ENCODE measurements at regions not wholly inside any gene's neighbourhood (a gene's known extent, or its start where the extent isn't known, plus 50 kb on each side); places are given as distances from the start of the nearest gene placed in this dataset.
"Not testable (repeated sequence)": the region's sequence is repeated elsewhere in the genome, so short reads cannot be mapped to it uniquely, and the experiment has no call there.

- Mint-ChIP-seq H3K27ac (no peak overlapping the region), H3K4me3 (ENCODE audit: low read depth) (no peak overlapping the region), H3K9me3 (ENCODE audit: low read depth) (peaks cover 4% of the 10 kb centered on the region), H3K36me3 (ENCODE audit: insufficient read depth) (no peaks in the 10 kb centered on the region), H3K27me3 (peaks cover 16% of the 10 kb centered on the region), H3K4me1 (ENCODE audit: low read depth) (no peaks in the 10 kb centered on the region)
- no peak for DNase-seq (ENCODE audit: low spot score, unreplicated experiment)
- TF ChIP-seq CTCF (IDR thresholded peaks at IDR 0.05; ENCODE audit: unreplicated experiment): no peak
Measured at GRCh38 chr11:116342148-116342547, 430.6 kb downstream of the BUD13 start.

- Mint-ChIP-seq H3K36me3 (ENCODE audit: insufficient read depth) (no peaks in the 10 kb centered on the region), H3K27me3 (peaks cover 11% of the 10 kb centered on the region), H3K4me1 (ENCODE audit: low read depth) (no peaks in the 10 kb centered on the region), H3K27ac (no peak overlapping the region), H3K4me3 (ENCODE audit: low read depth) (no peak overlapping the region), H3K9me3 (ENCODE audit: low read depth) (peaks cover 6% of the 10 kb centered on the region)
- DNase-seq (ENCODE audit: low spot score, unreplicated experiment): no peak
- no peak for TF ChIP-seq CTCF (IDR thresholded peaks at IDR 0.05; ENCODE audit: unreplicated experiment)
Measured at GRCh38 chr11:116339306-116340098, 433.3 kb downstream of the BUD13 start.

DNA sequence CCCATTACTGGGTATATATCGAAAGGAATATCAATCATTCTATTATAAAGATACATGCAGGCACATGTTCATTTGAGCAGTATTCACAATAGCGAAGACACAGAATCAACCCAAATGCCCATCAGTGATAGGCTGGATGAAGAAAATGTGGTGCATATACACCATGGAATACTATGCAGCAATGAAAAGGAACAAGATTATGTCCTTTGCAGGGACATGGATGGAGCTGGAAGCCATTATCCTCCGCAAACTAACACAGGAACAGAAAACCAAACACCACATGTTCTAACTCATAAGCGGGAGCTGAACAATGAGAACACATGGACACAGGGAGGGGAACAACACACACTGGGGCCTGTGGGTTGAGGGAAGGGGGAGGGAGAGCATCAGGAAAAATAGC lies 434.3 kb downstream of the BUD13 start:
- H3K9me3 Mint-ChIP-seq (ENCODE audit: low read depth); H3K36me3 Mint-ChIP-seq (ENCODE audit: insufficient read depth); H3K4me1 Mint-ChIP-seq (ENCODE audit: low read depth); DNase-seq (ENCODE audit: low spot score, unreplicated experiment); H3K4me3 Mint-ChIP-seq (ENCODE audit: low read depth); H3K27ac Mint-ChIP-seq: not testable (repeated sequence)
- peaks cover 12% of the 10 kb centered on the region for H3K27me3 Mint-ChIP-seq

GRCh38 chr11:116336540-116336939 lies 436.2 kb downstream of the BUD13 start:
- no peak for DNase-seq (ENCODE audit: low spot score, unreplicated experiment)
- H3K9me3 Mint-ChIP-seq (ENCODE audit: low read depth): peaks cover 6% of the 10 kb centered on the region
- no peak for TF ChIP-seq CTCF (IDR thresholded peaks at IDR 0.05; ENCODE audit: unreplicated experiment)
- no peaks in the 10 kb centered on the region for H3K36me3 Mint-ChIP-seq (ENCODE audit: insufficient read depth)
- no peaks in the 10 kb centered on the region for H3K4me1 Mint-ChIP-seq (ENCODE audit: low read depth)
- H3K27me3 Mint-ChIP-seq: peaks cover 9% of the 10 kb centered on the region
- H3K4me3 Mint-ChIP-seq (ENCODE audit: low read depth): no peak overlapping the region
- no peak overlapping the region for H3K27ac Mint-ChIP-seq

GRCh38 chr11:116335891-116336290 lies 436.9 kb downstream of the BUD13 start:
- H3K4me1 Mint-ChIP-seq (ENCODE audit: low read depth): no peaks in the 10 kb centered on the region
- no peak overlapping the region for H3K4me3 Mint-ChIP-seq (ENCODE audit: low read depth)
- no peak for DNase-seq (ENCODE audit: low spot score, unreplicated experiment)
- TF ChIP-seq CTCF (IDR thresholded peaks at IDR 0.05; ENCODE audit: unreplicated experiment): no peak
- peaks cover 6% of the 10 kb centered on the region for H3K9me3 Mint-ChIP-seq (ENCODE audit: low read depth)
- H3K27ac Mint-ChIP-seq: no peak overlapping the region
- no peaks in the 10 kb centered on the region for H3K36me3 Mint-ChIP-seq (ENCODE audit: insufficient read depth)
- H3K27me3 Mint-ChIP-seq: peaks cover 9% of the 10 kb centered on the region

DNA sequence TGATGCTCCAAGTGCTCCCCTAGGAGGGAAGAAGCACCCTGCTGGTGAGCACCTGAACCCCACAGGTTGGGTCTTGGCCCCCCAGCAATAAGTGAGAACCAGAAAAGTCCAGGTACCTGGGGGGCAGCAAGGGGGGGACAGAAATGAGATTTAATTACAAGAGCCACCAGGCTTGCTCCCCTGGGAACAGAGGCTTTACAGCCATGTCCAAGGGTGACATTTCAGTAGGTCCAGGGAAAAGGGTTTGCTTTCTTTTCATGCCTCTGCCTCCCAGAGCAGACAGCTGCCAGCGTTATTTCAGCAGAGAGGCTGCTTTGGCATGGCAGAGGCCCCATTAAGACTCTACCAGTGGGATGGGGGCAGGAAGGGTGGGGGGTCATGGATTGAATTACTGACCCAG lies 437.7 kb downstream of the BUD13 start:
- no peaks in the 10 kb centered on the region for H3K36me3 Mint-ChIP-seq (ENCODE audit: insufficient read depth)
- DNase-seq (ENCODE audit: low spot score, unreplicated experiment): no peak
- H3K4me1 Mint-ChIP-seq (ENCODE audit: low read depth): no peaks in the 10 kb centered on the region
- H3K27me3 Mint-ChIP-seq: peaks cover 9% of the 10 kb centered on the region
- no peak overlapping the region for H3K4me3 Mint-ChIP-seq (ENCODE audit: low read depth)
- peaks cover 6% of the 10 kb centered on the region for H3K9me3 Mint-ChIP-seq (ENCODE audit: low read depth)
- TF ChIP-seq CTCF (IDR thresholded peaks at IDR 0.05; ENCODE audit: unreplicated experiment): no peak
- H3K27ac Mint-ChIP-seq: no peak overlapping the region

Measured in progenitor cell of endocrine pancreas (in vitro differentiated cells).